HS-5 (cell line): ENCODE measurements at regions not wholly inside any gene's neighbourhood (a gene's known extent, or its start where the extent isn't known, plus 50 kb on each side); places are given as distances from the start of the nearest gene placed in this dataset.
A peak's percentile ranks its signal among the peaks of the same experiment; 100 is the strongest.

Experiments used
- DNase-seq: peaks from one replicate; pipeline ENCODE4 v3.0.0-alpha.2; 2012; ENCODE audit warnings: low read depth

- no peak for DNase-seq
Measured at GRCh38 chr12:88251798-88252197, 109.7 kb downstream of the TMTC3 start.

- DNase-seq: no peak
Measured at GRCh38 chr12:88253371-88253978, 111.4 kb downstream of the TMTC3 start.

GRCh38 chr12:88255224-88255623, 113.1 kb downstream of the TMTC3 start:
- no peak for DNase-seq

GRCh38 chr12:88255847-88256246, 113.7 kb downstream of the TMTC3 start:
- no peak for DNase-seq

DNA sequence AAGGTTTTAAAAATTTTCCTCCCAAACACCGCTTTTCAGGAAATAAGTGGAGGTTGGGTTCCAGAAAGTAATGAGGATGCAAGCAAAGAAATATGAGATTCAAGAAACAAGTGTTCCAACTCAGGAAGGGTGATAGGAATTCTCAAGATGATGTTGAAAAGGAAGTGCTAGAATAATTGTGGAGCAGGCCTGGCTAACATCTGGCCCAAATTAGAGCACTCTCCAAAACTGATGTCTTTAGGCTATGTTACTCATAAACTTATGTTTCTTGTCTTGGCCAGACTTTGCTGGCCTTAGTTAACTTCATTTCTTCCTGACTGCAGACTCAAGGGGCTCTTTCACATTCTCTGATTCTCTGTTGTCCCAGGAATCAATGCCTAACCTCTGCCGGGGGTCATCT, 116.3 kb downstream of the TMTC3 start:
- DNase-seq: no peak

DNA sequence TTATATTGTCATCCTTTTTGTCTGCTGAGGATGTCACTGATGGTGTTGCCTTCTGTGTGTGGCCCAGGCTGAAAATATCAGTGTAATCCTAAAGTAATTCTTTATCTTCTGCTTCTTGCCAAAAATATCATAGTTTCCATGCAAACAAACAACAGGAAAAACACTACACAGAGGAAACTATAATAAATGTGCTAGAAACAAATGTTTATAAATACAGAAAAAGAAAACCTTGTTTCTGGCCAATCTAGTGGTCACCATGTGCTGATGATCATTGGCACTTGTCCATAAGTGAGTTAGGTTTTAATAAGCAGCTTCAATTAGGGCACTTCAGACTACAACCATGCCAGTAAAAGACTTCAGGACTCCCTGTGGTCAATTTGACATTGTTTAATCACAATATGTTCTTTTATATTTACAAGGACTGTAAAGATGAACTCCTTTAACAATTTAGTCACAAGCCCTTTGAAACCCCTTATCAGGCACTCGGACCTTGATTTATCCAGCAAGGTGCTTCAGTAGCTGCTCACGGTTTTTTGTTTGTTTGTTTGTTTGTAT, 124.8 kb downstream of the TMTC3 start:
- DNase-seq: no peak

GRCh38 chr12:88267630-88268029, 125.5 kb downstream of the TMTC3 start:
- DNase-seq: no peak

DNA sequence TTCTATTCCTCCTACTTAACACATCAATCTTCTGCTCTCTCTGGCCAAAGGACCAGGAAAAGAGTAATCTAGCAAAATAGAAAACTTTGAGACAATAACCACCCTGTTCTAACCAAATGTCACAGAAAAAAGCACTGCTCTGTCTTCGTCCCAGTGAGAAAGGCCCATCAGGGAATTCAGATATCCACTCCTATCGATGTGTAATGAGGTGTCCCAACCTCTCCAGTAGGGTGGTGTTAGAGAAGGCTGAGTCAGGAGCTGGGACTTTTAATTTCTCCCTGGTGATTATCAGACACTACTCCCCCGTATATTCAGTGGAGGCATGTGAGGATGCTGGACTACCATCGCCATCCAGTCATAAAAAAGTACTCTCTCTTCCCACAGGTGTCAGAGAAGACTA, 130.3 kb downstream of the TMTC3 start:
- DNase-seq: no peak

DNA sequence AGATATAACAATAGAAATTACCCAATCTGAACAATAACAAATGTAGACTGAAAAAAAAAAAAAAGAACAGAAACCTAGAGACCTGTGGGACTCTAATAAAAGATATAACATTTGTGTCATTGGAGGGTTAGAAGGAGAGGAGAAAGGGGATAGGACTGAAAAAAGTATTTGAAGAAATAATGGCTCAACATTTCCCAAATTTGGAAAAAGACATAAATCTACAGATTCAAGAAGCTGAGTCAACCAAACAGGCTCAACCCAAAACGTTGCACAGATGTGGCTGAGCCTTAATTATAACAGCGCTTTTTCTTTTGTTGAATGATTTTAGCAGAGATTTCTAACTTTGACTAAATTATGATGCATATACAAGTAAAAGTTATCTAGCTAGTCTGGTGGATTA, 131.3 kb downstream of the TMTC3 start:
- DNase-seq: no peak

DNA sequence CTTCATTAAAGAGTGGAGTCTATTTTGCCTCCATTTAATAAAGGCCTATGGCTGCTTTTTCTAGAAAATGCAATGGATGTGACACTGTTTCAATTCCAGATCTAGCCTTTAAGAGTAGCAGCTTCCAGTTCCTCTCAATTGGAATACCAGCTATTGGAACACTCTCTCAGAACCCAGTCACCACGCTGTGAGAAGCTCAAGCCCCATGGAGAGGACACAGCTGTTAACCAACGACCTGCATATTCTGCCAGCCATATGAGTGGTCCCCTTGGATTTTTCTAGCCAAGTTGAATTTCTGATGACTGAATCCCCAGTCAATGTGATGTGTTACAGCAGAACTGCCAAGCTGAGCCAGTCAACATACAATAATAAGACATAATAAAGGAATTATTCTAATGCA, 131.8 kb downstream of the TMTC3 start:
- DNase-seq: no peak

GRCh38 chr12:88291498-88292131, 149.5 kb downstream of the TMTC3 start:
- no peak for DNase-seq

DNA sequence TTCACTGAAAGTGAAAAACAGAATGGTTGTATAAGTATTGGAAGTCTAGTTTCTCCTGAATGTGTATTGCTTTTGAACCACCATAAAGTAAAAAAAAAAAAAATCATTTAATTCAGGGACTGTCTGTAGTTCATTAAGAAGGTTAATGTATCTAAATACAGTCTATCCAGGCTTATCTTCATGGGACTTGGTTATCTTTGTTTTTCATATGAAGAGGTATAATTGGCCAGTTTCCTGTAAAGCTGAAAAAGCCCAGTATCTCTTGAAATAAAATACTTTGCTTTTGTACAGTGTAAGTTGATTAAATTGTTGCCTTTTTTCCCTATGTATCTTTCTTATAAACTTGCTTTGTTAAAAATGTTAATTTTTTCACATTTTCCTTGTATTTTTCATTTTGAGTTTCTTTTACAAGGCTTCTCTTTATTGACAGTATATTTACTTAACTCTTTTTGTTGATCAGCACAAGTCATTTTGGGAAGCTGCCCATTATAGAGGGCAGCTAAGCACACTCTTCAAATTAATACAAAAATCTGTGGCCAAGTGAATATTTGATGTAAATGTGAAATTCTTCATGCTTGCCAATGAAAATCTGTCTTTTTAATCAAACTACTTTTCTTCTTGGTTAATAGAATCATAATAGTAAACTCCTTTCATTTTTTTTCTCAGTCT, 156.0 kb downstream of the TMTC3 start:
- DNase-seq: no peak

DNA sequence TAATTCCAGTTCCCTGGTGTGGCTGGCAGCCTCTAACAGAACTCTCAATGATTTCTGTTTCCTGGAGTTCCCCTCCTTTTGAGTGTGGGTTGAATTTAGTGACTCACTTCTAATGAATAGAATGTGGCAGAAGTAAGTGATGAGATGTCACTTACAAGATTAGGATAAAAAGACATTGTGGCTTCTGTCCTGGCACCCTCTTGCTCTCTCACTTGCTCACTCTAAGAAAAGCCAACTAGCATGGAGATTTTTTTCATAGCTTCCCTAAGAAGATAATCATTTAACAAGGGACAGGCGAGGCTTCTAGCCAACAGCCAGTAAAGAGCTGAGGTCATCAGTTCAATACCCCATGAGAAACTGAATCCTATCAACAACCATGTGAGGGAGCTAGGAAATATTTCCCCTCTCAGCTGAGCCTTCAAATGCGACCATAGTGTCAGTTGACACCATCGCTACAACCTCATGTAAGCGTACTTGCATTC, 156.7 kb downstream of the TMTC3 start:
- peak; percentile 53 for DNase-seq

GRCh38 chr12:88299567-88300101, 157.5 kb downstream of the TMTC3 start:
- peak; percentile 98 for DNase-seq

GRCh38 chr12:88300931-88301330, 158.8 kb downstream of the TMTC3 start:
- no peak for DNase-seq

DNA sequence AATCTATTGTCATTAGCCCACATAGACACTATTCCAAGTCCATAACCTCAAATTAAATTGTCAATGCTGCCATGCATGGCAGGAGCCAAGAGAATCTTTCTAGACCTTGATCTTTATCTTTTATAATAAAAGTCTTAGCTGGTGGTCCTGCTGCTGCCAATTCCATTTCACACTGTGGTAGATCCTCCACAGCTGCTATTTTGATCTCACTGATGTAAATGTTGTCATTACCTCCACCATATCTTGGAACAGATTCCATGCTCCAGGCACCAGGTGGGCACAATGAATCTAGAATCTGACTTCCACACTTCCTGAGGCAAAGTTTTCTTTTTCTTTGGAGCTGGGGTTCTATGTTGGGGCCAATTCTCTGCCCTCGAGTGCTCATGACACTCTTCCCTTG, 161.2 kb downstream of the TMTC3 start:
- no peak for DNase-seq

DNA sequence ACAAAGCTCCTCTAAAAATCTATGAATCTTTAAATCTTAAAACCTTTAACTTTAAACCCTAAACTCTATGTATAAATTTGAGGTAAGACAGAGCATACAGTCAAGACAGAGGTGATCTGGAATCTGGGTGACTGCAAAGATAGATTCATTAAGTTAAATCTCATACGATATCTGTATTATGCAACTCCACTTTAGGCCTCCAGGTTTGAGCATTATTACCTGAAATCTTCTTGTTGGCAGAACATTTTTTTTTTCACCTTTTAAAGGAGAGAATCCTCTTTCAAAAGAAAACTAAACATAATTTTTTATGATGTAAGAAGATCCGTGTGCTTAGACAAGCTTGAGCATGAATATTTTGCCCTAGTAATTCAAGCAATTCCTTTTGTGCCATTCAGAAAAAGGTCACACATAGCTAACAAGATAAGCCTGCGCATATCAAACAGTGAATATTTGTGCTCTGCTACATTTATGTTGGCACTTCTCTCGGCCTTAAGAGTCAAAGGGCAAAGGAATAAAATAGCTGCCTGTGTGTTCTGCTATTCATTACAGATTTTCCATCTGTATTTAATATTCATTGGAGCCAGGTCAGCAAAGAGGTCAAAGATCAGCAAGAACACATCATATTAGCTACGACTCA, 163.3 kb downstream of the TMTC3 start:
- no peak for DNase-seq

DNA sequence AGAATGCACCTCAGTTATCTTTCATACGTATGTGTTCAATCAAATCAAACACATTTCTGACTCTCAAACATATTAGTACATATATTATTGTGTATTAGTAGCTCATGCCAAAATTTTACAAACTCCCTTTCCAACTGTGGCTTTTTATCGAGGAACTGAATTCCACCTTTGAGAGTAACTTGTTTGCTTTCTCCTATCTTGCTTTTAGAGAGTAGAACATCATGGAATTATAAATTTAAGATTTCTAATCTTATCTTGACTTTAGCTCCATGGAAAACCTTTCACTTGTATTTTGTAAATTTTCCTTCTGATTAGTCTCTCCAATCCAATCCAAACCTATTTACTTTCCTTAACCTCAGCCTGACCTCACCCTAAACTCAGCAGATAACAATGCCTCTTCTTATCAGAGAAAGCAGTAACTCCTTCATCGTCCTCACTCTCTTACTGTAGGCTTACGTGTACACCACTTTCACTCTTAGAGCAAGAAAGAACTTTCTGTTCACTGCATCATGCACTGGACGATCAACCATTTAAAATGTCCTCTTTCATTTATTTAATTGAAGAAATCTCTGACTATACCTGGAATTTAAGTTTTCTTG, 164.5 kb downstream of the TMTC3 start:
- DNase-seq: no peak

GRCh38 chr12:88307961-88308360, 165.9 kb downstream of the TMTC3 start:
- DNase-seq: no peak

- DNase-seq: peak; percentile 88
Measured at GRCh38 chr12:88308825-88309224, 166.7 kb downstream of the TMTC3 start.

- peak; percentile 49 for DNase-seq
Measured at GRCh38 chr12:88309546-88309945, 167.4 kb downstream of the TMTC3 start.

- DNase-seq: peak; percentile 59
Measured at GRCh38 chr12:88310069-88310468, 168.0 kb downstream of the TMTC3 start.
